Loucy (cell line): ENCODE measurements at regions not wholly inside any gene's neighbourhood (a gene's known extent, or its start where the extent isn't known, plus 50 kb on each side); places are given as distances from the start of the nearest gene placed in this dataset.

Source experiments
- H2AFZ ChIP-seq: fragments of 200-600 bp; sonication (generic); 2 replicates; pipeline ENCODE4 v1.6.0; 2016; ENCODE audit warnings: antibody characterized with exemption, mild to moderate bottlenecking, low read length, moderate library complexity
- H3F3A ChIP-seq: fragments of 200-600 bp; 2 replicates; pipeline ENCODE4 v1.6.0; 2016; ENCODE audit warnings: antibody characterized with exemption, low read depth, mild to moderate bottlenecking
- H3K27me3 ChIP-seq: fragments of 200-600 bp; sonication (generic); 2 replicates; pipeline ENCODE4 v1.6.1; 2014; ENCODE audit warnings: low read length, mild to moderate bottlenecking; ENCODE audit not compliant: insufficient read depth, poor library complexity, severe bottlenecking
- H3K36me3 ChIP-seq: fragments of 200-600 bp; sonication (generic); 2 replicates; pipeline ENCODE4 v1.6.1; 2016; ENCODE audit warnings: low read length; ENCODE audit not compliant: insufficient read depth
- H3K4me1 ChIP-seq: fragments of 200-600 bp; sonication (generic); 2 replicates; pipeline ENCODE4 v1.5.1; 2014; ENCODE audit warnings: low read length, mild to moderate bottlenecking; ENCODE audit not compliant: insufficient read depth, poor library complexity, severe bottlenecking
- H3K4me2 ChIP-seq: fragments of 200-600 bp; sonication (generic); 2 replicates; pipeline ENCODE4 v1.6.0; 2014; ENCODE audit warnings: antibody characterized with exemption, low read length, low read depth, mild to moderate bottlenecking; ENCODE audit not compliant: poor library complexity, severe bottlenecking
- H3K4me3 ChIP-seq: fragments of 200-600 bp; sonication (generic); 2 replicates; pipeline ENCODE4 v1.5.1; 2014; ENCODE audit warnings: low read length, mild to moderate bottlenecking, mixed read lengths; ENCODE audit not compliant: poor library complexity, severe bottlenecking
- H3K79me2 ChIP-seq: fragments of 200-600 bp; sonication (generic); 2 replicates; pipeline ENCODE4 v1.6.1; 2014; ENCODE audit warnings: low read length; ENCODE audit not compliant: insufficient read depth
- H3K9ac ChIP-seq: fragments of 200-600 bp; sonication (generic); 2 replicates; pipeline ENCODE4 v1.6.0; 2014; ENCODE audit warnings: mild to moderate bottlenecking, low read depth, low read length, moderate library complexity; ENCODE audit not compliant: poor library complexity, severe bottlenecking
- H3K9me2 ChIP-seq: fragments of 200-600 bp; sonication (generic); replicated peaks from 2 replicates; pipeline ENCODE4 v1.6.1; 2016; ENCODE audit warnings: low read depth, low read length, mixed read lengths
- H3K9me3 ChIP-seq: fragments of 200-600 bp; sonication (generic); 2 replicates; pipeline ENCODE4 v1.6.1; 2014; ENCODE audit warnings: mild to moderate bottlenecking, antibody characterized with exemption, low read length, low read depth; ENCODE audit not compliant: insufficient read depth
- H4K20me1 ChIP-seq: fragments of 200-600 bp; sonication (generic); 2 replicates; pipeline ENCODE4 v1.6.0; 2014; ENCODE audit warnings: antibody characterized with exemption, low read length, mild to moderate bottlenecking; ENCODE audit not compliant: insufficient read depth, poor library complexity, severe bottlenecking
- EZH2phosphoT487 ChIP-seq: fragments of 200-600 bp; IDR thresholded peaks from 2 replicates; pipeline ENCODE4 v1.6.1; 2018; ENCODE audit warnings: antibody characterized with exemption, mild to moderate bottlenecking, moderate library complexity, borderline replicate concordance
- TF ChIP-seq, protein P1 (sequence below): fragments of 200-600 bp; sonication (generic); conservative IDR thresholded peaks from 2 replicates; pipeline ENCODE4 v1.5.1; 2014; ENCODE audit warnings: mild to moderate bottlenecking, antibody characterized with exemption, low read length

DNA sequence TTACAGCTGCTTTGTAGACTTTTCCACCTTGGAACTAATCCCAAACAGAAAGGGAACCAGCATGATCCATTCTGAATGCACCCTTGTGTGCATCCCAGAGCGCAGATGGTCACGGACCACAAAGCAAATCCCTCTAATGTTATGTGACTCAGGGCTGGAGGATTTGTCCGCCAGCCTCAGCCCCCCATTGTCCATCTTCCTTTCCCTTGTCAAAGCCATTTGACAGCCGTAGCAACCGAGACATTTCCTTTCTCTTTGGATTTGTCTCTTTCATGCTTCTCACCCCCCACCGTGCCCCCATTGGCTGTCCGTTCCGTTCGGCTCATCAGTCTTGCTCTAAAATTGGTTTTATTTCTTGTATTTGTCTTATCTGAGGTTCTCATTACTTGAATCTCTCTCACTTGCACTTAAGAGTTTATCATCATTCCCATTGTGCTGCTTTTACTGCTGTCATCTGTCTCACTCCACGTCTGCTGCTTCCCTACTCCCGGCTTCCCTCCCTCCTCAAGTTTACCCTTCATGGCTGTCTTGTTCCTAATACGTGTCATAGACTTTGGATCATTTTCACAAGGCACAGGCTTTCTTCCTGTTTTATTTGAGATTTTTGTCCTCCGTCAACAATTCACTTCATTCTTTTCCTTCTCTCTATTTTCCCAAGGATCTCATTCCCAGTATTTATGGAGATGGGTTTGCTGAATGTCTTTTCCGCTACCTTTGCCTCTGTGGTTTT is 163.4 kb upstream of the ERCC4 start:
- no peaks in the 10 kb centered on the region for H3K4me1 ChIP-seq
- H3K4me3 ChIP-seq: no peak overlapping the region
- no peak for TF ChIP-seq EZH2phosphoT487
- TF ChIP-seq, protein P1, sequence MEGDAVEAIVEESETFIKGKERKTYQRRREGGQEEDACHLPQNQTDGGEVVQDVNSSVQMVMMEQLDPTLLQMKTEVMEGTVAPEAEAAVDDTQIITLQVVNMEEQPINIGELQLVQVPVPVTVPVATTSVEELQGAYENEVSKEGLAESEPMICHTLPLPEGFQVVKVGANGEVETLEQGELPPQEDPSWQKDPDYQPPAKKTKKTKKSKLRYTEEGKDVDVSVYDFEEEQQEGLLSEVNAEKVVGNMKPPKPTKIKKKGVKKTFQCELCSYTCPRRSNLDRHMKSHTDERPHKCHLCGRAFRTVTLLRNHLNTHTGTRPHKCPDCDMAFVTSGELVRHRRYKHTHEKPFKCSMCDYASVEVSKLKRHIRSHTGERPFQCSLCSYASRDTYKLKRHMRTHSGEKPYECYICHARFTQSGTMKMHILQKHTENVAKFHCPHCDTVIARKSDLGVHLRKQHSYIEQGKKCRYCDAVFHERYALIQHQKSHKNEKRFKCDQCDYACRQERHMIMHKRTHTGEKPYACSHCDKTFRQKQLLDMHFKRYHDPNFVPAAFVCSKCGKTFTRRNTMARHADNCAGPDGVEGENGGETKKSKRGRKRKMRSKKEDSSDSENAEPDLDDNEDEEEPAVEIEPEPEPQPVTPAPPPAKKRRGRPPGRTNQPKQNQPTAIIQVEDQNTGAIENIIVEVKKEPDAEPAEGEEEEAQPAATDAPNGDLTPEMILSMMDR: no peak

DNA sequence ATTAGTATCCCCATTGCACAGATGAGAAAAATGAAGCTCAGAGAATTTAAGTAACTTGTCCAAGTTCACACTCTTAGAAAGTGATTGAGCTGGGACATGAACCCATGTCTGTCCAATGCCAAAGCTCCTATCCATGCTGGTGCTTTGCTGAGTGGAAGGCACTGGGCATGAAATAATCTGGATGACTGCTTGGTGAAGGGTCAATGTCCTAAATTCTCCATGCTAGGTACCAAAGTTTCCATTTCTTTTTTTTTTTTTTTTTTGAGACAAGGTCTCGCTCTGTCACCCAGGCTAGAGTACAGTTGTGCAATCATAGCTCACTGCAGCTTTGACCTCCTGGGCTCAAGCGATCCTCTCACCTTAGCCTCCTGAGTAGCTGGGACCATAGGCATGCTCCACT is 153.6 kb upstream of the ERCC4 start:
- H3K79me2 ChIP-seq: no peaks in the 10 kb centered on the region
- TF ChIP-seq, protein P1: no peak
- TF ChIP-seq EZH2phosphoT487: no peak
- no peaks in the 10 kb centered on the region for H3K4me1 ChIP-seq
- no peaks in the 10 kb centered on the region for H4K20me1 ChIP-seq
- no peak overlapping the region for H3K9ac ChIP-seq
- H3K4me3 ChIP-seq: no peak overlapping the region
- no peak overlapping the region for H2AFZ ChIP-seq
- no peaks in the 10 kb centered on the region for H3K36me3 ChIP-seq
- no peaks in the 10 kb centered on the region for H3K27me3 ChIP-seq
- H3F3A ChIP-seq: no peaks in the 10 kb centered on the region
- no peaks in the 10 kb centered on the region for H3K9me2 ChIP-seq
- no peaks in the 10 kb centered on the region for H3K9me3 ChIP-seq
- no peak overlapping the region for H3K4me2 ChIP-seq

More for the DNA sequence above, 163.4 kb upstream of the ERCC4 start:
- H3K9me3 ChIP-seq: no peaks in the 10 kb centered on the region
- no peak overlapping the region for H3K4me2 ChIP-seq
- H3F3A ChIP-seq: no peaks in the 10 kb centered on the region
- H4K20me1 ChIP-seq: no peaks in the 10 kb centered on the region
- no peaks in the 10 kb centered on the region for H3K9me2 ChIP-seq
- H2AFZ ChIP-seq: no peak overlapping the region
- no peaks in the 10 kb centered on the region for H3K27me3 ChIP-seq
- no peak overlapping the region for H3K9ac ChIP-seq
- H3K36me3 ChIP-seq: no peaks in the 10 kb centered on the region
- no peaks in the 10 kb centered on the region for H3K79me2 ChIP-seq

GRCh38 chr16:13767215-13767614 is 152.7 kb upstream of the ERCC4 start:
- TF ChIP-seq, protein P1: no peak
- no peak for TF ChIP-seq EZH2phosphoT487
- no peak overlapping the region for H3K9ac ChIP-seq
- no peaks in the 10 kb centered on the region for H3K4me1 ChIP-seq
- H3K9me2 ChIP-seq: no peaks in the 10 kb centered on the region
- no peak overlapping the region for H3K4me2 ChIP-seq
- H3K36me3 ChIP-seq: no peaks in the 10 kb centered on the region
- no peaks in the 10 kb centered on the region for H3K79me2 ChIP-seq
- no peak overlapping the region for H2AFZ ChIP-seq
- no peak overlapping the region for H3K4me3 ChIP-seq
- no peaks in the 10 kb centered on the region for H4K20me1 ChIP-seq
- H3F3A ChIP-seq: no peaks in the 10 kb centered on the region
- H3K27me3 ChIP-seq: no peaks in the 10 kb centered on the region
- no peaks in the 10 kb centered on the region for H3K9me3 ChIP-seq
